OCI-M1 (cell line): ENCODE measurements at regions not wholly inside any gene's neighbourhood (a gene's known extent, or its start where the extent isn't known, plus 50 kb on each side); places are given as distances from the start of the nearest gene placed in this dataset.
"Not testable (repeated sequence)": the region's sequence is repeated elsewhere in the genome, so short reads cannot be mapped to it uniquely, and the experiment has no call there.

Experiments
- DNase-seq: peaks from one replicate; lab custom pipeline; 2025; lab: John Stamatoyannopoulos, UW

DNA sequence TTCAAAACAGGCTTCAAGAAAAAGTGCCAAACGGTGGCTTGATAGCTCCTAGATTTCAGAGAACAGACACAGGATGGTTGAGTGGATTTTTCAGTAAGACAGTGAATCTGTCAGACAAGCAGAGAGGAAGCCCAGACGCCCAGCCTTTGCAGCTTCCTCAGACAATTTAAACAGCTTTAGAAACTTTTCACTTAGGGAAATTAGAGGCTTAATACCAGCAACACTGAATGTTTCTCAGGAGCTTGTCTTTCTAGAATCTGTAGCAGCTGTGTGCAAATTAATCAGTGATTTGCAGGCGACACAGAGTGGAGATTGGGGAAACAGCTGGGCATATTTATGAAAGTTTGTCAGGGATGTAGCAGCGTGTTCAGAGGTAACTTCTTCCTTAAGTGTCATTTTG is 362.1 kb downstream of the GALC start:
- DNase-seq, result no peak

- DNase-seq, result no peak
Measured at GRCh38 chr14:87629788-87630187, 363.2 kb downstream of the GALC start.

GRCh38 chr14:87628780-87629179 is 364.2 kb downstream of the GALC start:
- no peak for DNase-seq

DNA sequence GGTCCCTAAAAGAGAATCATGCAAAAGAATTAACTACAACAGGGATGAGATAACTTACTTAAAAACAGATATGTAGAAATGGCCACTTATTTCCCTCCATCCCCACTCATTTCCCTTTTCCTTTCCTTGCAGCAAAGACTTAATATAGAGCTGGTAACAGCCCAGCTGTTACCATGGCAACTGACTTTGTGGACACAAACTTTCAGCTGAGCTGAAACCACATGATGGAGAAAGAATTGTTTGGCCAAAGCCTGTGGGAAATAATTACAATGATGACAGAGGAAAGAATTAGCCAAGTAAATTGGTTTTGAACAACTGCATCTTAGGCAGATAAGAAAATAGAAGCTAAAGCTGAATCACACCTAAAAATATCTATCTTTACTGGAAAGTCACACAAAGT is 364.9 kb downstream of the GALC start:
- DNase-seq, result peak; percentile 39

DNA sequence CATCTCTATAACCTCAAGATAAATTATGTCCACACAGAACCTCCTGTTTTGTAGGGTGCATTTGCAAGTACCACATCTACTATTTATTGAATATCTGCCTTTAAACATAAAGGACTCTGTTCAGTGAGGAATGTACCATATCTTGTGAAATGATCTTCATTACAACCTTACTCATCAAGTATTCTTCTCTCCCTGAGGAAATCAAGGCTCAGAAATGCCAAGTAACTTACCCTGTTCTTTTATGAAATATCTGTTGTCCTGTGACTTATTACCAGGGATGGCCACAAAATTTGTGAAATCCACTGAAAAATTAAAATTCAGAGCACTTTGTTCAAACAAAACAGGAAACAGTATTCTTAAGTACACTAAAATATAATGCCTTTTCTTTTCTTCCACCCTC is 366.7 kb downstream of the GALC start:
- DNase-seq, result no peak

- DNase-seq, result no peak
Measured at GRCh38 chr14:87623616-87624015, 369.4 kb downstream of the GALC start.

GRCh38 chr14:87617079-87617478 is 375.9 kb downstream of the GALC start:
- no peak for DNase-seq

DNA sequence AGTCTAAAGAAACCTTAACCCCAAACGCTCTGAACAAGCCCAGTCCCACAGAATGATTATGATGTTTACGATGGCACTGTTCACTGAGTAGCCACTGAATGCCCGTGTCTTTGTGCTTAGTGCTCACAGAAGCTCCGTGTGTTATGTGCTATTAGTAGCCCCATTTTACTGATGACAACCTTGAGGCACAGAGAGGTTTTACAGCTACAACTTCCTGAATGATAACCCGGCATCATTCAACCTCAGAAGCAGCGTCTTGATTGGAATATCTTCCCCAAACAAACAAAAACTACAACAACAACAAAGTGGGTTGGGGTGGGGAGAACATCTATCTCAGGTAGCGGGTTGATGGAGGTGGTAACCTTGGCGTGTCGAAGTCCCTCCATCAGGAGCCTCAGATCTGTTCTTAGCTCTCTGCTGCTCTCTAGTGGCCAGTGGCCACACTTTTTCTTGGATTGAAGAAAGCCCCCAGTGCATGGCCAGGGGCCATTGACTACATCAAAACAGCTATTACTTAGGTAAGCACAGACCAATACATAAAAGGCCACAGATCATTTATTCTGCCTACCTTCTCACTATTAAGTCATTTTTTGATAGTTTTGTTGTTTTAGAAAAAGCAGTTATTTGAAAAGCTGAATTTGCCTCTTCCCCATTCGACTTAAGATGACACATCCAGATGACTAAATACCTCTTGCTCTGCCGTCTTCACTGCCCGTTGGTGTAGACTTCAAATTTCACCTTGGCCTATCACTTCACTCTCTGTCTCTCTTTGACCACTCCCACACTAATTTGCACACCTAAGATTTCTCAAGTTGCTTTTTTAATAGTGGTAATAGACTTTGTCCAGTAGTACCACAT is 376.9 kb downstream of the GALC start:
- DNase-seq, result peak; percentile 68

- DNase-seq, result no peak
Measured at GRCh38 chr14:87615047-87615446, 377.9 kb downstream of the GALC start.

DNA sequence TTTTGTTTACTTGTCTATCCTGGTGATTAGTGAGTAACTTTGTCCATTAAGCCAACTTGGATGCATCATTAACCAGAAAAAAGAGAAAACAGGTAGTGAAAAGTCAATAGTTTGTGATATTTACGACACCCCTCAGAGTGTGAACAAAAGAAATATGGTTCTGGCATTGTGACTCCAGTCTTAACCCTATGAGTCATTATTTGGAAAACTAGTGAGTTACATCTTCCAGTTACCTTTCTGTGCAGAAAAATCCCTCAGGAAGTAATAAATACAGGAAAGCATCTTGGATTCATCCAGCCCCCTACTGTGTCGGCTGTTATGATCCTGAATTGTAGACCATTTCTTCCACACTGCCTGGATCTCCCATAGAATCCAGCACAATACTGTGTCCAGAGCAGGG is 379.1 kb downstream of the GALC start:
- no peak for DNase-seq

- DNase-seq, result not testable (repeated sequence)
Measured at GRCh38 chr14:87607056-87607455, 385.9 kb downstream of the GALC start.

DNA sequence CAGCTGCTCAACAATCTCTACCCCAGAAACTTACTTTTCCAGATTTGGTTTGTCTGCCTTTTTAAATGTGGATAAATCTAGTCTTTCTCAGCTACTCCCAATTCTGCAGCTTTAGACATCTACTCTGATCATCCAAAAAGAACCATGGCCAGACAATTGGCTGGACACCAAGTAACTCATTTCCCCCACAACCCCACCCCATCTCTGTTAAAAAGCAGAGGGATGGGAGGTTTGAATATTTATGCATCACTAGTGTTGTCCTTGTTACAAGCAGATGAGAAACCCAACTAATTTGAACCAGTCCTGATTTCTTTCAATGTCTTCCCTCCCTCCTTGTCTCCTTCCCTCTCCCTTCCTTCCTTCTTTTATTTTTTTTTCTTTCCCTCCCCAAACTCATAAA is 391.9 kb downstream of the GALC start:
- DNase-seq, result no peak

GRCh38 chr14:87600240-87600639 is 392.7 kb downstream of the GALC start:
- peak; percentile 66 for DNase-seq

DNA sequence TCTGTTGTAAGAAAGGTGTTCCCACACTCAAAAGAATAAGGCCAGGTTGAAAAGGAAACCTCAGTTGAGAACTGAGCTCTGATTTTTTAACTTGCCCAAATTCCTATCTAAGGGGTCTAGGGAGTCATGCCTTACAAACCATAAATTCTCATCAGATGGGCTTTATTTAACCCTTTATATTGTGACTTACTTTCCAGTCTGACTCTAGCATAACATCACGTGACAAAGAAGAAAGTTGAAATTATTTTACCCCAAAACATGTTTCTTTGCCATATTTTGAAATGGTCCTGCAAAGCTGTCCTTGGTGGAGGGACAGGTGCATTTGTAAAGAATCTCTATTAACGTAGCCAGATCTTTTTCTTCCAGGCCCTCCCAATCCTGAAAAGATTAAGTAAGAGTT is 411.7 kb downstream of the GALC start:
- DNase-seq, result no peak

GRCh38 chr14:87579036-87579435 is 413.9 kb downstream of the GALC start:
- DNase-seq, result no peak

DNA sequence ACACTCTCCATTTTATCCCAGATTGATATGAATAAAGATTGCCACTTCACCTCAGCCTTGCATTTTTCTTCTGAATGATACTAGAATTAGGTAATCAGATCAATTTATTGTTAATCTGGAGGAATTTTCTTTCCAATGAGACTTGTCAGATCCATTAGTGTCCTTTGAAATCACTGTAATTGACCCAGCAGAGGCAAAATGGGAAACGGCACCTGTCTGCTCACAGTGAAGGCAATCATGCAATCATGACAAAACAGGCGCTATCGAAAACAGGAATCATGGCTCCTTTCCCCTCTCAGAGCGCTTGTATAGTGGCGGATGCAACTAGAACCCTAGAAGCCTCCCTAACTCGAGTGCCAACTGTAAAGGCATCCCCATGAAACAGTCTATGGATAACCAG is 417.6 kb downstream of the GALC start:
- DNase-seq, result no peak

GRCh38 chr14:87573591-87573990 is 419.4 kb downstream of the GALC start:
- no peak for DNase-seq

- no peak for DNase-seq
Measured at GRCh38 chr14:87567618-87568295, 425.2 kb downstream of the GALC start.

DNA sequence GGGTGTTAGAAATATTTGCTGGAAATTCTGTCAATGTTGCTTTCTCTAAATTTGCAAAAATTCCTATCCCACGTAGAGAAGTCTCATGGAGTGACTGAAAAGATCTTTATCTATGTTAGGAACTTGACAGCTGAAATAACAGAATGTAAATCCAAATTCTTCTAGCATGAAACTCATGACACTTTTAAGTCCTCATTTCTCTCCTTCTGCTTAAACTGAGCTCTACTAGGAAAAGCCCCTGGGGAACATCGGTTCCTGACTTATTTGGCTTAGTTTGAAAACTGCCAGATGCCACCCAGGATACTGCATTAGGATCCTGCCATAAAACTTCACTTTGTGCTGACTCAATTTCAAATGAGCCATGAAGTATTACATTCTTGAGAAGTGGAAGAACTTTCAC is 426.0 kb downstream of the GALC start:
- DNase-seq, result no peak

GRCh38 chr14:87547536-87547935 is 445.4 kb downstream of the GALC start:
- DNase-seq, result no peak

- DNase-seq, result peak; percentile 40
Measured at GRCh38 chr14:87542288-87542687, 450.7 kb downstream of the GALC start.

DNA sequence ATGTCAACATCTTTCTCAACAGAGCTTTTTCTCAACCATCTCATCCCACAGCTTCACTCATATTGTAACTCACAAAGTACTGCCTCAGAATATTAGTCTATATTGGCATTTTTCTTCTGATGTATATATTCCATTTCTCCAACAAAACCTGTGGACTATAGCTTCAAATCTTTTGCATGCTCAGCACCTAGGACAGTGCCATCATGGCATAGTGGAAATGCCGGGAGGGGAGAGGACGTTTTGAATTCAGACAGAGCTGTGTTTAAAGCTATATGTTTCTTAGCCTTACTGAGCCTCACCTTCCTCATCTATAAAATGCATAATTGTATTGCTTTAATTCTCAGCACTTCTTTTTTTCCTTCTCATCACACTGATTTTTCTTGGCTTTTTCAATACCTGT is 452.6 kb downstream of the GALC start:
- no peak for DNase-seq

- DNase-seq, result no peak
Measured at GRCh38 chr14:87529081-87529480, 463.9 kb downstream of the GALC start.

- DNase-seq, result no peak
Measured at GRCh38 chr14:87526731-87527130, 466.3 kb downstream of the GALC start.
